ENCODE measurements at regions not wholly inside any gene's neighbourhood (a gene's known extent, or its start where the extent isn't known, plus 50 kb on each side); places are given as distances from the start of the nearest gene placed in this dataset.

- no peak for DNase-seq
These were observed 411.6 kb downstream of the STIM2 start for GRCh38 chr4:27272217-27272616.

DNA sequence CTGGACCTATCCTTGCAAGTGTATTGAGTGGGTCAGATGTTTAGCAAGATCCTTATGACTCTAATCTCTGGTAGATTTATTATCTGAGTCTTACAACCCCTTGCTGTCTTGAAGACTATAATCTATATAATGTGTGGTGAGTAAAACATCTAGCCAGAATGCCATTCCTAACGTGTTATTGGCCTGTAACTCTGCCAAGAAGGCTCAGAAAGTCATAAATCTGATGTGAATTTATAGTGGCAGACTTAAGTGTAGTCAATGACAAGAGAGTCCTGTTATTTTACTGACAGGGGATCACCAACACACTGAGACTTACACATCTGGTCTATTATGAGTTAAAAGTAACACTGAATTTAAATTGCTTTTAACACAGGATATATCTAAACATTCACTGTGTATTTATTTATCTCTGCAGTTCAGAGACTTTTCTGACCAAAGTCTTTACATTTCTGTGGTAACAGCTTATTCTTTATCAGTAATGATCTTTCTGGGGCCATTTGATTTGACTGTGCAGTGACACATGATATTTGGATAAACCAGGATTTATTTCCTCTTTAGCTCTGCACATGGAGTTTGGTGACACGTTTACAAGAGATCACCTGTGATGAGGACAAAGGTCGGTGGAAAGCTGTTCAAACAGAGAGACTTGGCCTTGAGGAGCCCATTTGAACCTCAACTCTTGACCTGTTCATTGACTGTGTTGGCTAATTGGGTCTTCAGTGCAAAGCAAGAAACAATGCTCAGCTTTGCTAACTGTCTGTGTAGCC is 415.8 kb downstream of the STIM2 start:
- DNase-seq: no peak

DNA sequence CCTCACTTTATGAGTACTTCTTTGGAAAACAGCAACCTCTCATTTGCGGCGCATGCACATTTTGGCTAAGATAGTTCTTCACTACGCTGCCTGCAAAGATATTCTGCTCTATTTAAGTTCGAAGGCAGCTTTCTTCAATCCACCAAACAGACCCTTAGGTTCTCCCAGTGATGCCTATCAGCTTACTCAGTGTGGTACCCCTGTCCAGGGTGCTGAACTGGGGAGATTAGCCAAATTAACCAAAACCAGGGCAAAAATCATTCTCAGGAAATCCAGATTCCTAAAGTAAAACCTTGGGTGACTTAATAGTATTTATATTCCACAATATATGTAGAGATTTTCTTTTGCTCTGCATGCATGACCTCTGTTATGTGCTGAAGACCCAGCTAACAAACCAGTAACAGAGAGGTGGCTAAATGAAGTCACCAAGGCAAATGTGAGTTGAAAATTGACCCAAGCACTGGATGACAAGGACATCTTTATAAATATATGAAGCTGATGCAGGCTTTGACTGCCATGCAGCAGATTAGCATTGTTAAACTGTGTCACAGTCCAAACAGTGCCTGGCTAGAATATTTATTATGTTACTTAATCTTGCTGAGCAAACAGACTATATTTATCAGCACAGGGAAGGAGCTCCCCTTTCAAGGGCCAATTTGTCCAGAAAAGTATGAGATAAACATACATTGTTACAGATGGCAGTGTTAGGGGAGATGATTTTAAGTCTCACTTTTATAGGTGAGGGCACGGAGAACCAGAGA is 418.2 kb downstream of the STIM2 start:
- DNase-seq: no peak

GRCh38 chr4:27288496-27288895 is 427.9 kb downstream of the STIM2 start:
- DNase-seq: no peak

- no peak for DNase-seq
These were observed 429.1 kb downstream of the STIM2 start for GRCh38 chr4:27289704-27290103.

DNA sequence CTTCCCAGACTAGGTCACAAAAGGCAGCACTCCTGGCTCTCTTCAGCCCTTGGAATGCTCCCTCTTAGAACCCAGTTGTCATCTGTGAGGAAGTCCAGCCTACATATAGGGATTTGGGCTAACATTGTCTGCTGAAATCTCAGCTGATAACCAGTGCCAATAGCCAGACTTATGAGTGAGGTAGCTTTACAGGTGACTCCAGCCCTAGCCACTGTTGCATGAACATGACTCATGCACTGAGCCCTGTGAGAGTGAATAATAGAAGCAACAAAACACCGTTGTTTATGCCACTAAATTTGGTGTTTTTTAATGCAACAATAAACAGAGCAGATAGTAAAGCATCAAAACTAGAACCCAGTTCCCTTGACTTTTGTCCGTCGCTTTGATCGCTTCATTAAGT is 433.2 kb downstream of the STIM2 start:
- no peak for DNase-seq

DNA sequence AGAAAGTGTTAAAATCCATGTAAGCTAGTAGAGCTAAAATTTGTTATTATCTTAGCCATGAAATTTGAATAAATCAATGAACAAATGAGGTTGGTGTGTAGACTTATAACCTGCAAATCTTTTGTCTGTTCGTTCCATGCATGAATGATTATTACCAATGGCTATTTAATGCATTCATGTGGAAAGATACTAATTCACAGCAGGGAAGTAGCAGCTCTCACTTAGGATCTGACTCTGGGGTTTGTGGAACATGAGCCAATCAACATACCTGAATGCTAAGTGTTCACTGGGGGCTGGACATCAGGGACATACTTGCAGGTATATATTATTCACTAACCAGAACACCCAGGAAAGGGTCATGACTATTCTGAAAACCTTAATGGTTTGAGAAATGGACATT is 444.1 kb downstream of the STIM2 start:
- no peak for DNase-seq

GRCh38 chr4:27305246-27305645 is 444.6 kb downstream of the STIM2 start:
- DNase-seq: no peak

DNA sequence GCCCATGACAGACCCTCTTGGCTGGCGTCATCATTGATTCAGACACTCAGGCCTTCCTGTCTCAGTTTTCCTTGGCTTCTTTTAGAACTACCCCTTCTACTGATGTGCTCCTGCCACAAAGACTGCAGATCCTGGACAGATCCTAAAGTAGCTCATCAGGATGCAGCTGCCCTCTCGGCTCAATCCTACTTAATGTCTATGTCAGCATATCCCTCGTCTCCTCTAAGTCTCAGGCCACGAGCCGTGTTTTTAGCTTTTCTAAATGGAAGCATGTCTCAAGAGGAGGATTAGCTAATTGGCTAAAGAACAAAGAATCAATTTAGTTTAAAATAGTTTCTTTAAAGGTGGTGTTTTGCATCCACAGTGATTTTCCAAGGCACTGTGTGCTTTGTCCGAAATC is 447.7 kb downstream of the STIM2 start:
- DNase-seq: no peak

GRCh38 chr4:27315625-27316024 is 455.0 kb downstream of the STIM2 start:
- no peak for DNase-seq

DNA sequence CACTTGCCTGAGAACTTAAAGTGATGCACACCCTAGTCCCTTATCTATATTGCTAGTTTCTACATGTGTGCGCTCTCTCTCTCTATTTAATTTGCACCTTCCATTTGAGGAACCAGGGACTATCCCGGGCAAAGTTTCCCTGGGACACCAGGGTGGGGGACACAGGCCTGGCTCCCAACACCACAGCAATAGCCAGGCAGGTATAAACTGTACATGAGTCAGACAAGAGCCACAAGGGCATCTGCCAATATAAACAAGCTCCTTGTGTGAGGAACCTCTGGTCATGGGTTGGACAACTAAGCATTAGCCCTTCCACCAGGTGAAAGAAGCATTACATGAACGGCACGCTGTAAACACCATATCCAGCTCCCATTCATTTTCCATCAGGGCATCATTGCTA is 455.5 kb downstream of the STIM2 start:
- DNase-seq: no peak

DNA sequence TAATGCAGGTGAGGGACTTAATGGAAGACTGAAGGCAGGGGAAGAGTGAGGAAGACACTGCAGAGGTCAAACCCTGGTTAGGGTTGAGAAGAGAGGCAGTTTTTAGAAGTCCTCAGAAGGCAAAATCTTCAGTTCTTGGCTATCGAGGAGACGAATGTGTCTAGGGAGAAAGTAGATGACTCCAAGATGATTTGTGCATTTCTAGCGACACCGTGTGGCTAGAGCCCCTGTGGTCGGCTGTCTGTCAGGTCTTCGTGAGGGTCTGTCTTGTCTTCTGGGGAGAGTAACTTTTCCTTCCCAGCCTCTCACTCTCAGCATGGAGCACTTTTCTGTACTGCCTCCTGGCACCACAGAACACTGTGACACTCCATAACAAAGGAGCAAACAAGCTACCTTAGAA is 458.1 kb downstream of the STIM2 start:
- no peak for DNase-seq

GRCh38 chr4:27326991-27327390 is 466.4 kb downstream of the STIM2 start:
- DNase-seq: no peak

GRCh38 chr4:27327421-27328181 is 467.0 kb downstream of the STIM2 start:
- DNase-seq: no peak

- no peak for DNase-seq
These were observed 477.9 kb downstream of the STIM2 start for GRCh38 chr4:27338530-27338929.

DNA sequence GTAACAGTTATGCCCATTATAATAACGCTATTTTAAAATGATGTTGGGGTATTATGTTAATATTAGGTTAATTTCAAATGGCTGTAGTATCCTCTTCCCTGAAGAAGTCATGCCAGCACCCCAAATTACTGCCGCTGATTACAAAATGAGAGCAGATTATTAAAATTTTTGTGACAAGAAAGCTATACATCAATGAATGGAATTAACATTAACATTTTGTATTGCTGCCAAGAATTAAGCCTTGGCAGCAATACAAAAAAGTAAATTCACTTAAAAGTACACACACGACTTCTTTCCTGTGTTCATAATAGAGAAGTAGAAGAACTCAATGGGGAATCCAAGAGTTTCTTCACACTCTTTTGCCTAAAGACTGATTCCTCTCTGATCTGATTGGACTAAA is 482.8 kb downstream of the STIM2 start:
- no peak for DNase-seq

DNA sequence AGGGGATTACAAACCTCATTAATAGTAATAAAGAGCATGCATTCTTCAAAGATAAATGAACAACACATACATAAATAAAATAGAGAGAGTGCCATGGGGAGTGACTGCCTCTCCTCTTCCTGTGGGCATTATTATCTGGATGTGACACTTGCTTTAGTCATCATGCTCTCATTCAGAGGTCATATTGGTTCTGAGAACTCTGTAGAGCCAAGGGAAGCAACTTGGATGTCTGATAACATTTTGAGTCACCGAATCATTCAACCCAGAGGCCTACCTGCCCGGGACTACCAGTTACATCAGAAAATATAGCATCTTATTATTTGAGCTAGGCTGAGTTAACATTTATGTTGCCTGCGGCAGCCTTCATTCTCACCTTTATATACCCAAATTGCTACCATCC is 489.5 kb downstream of the STIM2 start:
- DNase-seq: no peak

DNA sequence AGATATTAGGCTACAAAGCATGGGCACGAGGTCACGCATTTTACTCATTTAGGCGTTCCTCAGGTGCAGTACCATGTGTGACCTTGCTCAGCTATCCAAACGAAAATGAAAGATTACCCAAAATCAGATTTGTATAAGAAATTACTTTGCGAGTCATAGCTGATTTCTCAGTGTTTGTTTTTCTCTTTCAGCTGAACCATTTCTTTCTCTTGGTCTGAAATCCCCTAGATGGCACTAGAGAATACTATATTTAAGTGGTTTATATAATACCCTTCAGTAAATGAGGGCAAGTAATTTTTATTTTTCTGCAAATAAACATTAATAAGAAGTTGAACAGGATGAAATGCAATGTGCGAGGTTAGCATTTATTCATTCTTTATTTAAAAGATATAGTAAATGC is 496.6 kb downstream of the STIM2 start:
- no peak for DNase-seq

DNA sequence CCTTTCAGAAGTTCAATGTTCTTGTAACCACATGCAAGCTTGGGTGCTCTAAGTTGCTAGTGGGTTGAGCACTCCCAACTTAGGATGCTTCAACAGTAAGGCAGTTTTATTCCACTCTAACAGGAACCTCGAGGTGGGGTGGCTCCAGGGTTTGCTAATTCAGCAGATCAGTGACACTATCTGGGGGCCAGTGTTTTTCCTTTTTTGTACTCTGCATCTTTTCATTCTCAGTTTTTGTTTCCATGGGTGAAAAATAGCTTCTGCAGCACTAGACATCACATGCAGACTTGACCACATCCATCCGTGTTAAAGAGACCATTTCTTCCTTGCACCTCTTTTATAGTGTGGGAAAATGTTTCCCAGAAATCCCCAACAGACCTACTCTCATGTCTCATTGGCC is 497.6 kb downstream of the STIM2 start:
- no peak for DNase-seq

DNA sequence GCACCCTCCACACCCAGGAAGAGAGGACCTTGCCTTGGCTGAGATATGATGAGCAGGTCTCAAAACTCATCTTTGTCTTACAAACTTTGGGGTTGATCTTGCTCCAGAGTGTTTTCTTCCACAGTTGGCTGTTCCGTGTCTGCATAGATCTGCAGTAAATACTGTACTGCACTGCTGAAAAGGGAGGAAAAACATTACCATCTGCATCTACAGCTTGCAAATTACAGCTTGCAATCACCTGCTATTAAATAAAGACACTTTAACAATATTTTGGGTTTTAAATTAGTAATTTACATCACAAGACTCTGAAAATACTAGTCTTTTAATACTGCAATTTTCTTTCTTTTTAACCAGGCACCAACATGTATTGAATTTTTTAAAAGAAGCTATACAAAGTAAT is 499.5 kb downstream of the STIM2 start:
- DNase-seq: no peak

DNA sequence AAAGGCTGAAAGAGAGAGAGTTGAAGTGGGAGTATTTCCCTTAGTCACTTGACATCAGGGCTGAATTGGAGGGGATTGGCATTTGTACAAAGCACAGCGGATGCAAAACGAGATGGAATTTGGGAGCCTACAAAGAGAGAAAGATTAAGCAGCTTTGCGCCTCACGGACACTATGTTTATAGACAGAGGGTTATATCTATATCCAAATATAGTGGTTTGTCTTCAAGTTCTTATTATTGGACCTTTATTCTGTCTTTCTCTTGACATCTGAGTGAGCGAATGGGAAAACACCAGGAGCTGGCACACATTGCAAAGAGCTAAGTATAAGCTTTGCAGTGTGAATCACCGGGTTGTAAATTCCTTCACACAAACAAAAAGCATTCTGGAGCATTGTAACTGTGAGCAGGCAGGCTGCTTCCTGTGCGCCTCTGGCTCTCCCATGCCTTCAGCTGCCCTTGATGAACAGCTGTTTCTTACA is 500.2 kb downstream of the STIM2 start:
- no peak for DNase-seq

GRCh38 chr4:27364509-27364908 is 503.9 kb downstream of the STIM2 start:
- DNase-seq: no peak

GRCh38 chr4:27366104-27366823 is 505.6 kb downstream of the STIM2 start:
- DNase-seq: no peak

All from activated naive CD4-positive, alpha-beta T cell treated with Interleukin-2 at 50 U/mL for 16 hours (primary cell).